Caco-2 (cell line): ENCODE measurements at regions not wholly inside any gene's neighbourhood (a gene's known extent, or its start where the extent isn't known, plus 50 kb on each side); places are given as distances from the start of the nearest gene placed in this dataset.

Experiments used
- BruUV-seq: library from RNA; stranded (reverse); fragments of 400-500 nt; replicated peaks from 2 replicates; lab custom pipeline; 2021; lab: Mats Ljungman, UMichigan
- CTCF ChIA-PET: fragments of 300-600 bp; sonication (Branson Sonifier 250); formaldehyde crosslinking; loops from one replicate; lab custom pipeline; 2022; ENCODE audit warnings: antibody characterized with exemption; lab: Charles Lee
- POLR2A ChIA-PET: fragments of 300-600 bp; sonication (Branson Sonifier 250); formaldehyde crosslinking; loops from one replicate; lab custom pipeline; 2022; ENCODE audit warnings: antibody characterized with exemption; lab: Charles Lee
- DNase-seq, 2 experiments: peaks; one replicate each; pipeline versions ENCODE4 v3.0.0 to v3.0.0-alpha.2; 2020 to 2022
- H3K27me3 ChIP-seq: replicated peaks from 2 replicates; pipeline ENCODE4 v1.6.0; 2011; ENCODE audit warnings: low read length; ENCODE audit not compliant: control insufficient read depth, insufficient read depth
- H3K36me3 ChIP-seq: 2 replicates; pipeline ENCODE4 v1.5.1; 2011; ENCODE audit warnings: low read length; ENCODE audit not compliant: control insufficient read depth, insufficient read depth
- H3K4me1 ChIP-seq: fragments of 250-450 bp; sonication (Bioruptor Pico); 2 replicates; pipeline ENCODE4 v1.5.1; 2020; ENCODE audit warnings: mild to moderate bottlenecking
- H3K4me3 ChIP-seq: 2 replicates; pipeline ENCODE4 v1.5.1; 2011; ENCODE audit warnings: low read depth, mild to moderate bottlenecking, control low read depth, low read length
- H3K9me3 ChIP-seq: fragments of 250-450 bp; sonication (Bioruptor Pico); 2 replicates; pipeline ENCODE4 v1.5.1; 2020; ENCODE audit warnings: mild to moderate bottlenecking, moderate library complexity
- H3K27ac Mint-ChIP-seq: one replicate; pipeline ENCODE4 v1.8.0; 2022; ENCODE audit warnings: mixed read lengths; ENCODE audit not compliant: unreplicated experiment
- H3K27me3 Mint-ChIP-seq: one replicate; pipeline ENCODE4 v1.8.0; 2022; ENCODE audit warnings: mixed read lengths; ENCODE audit not compliant: insufficient read depth, unreplicated experiment
- H3K36me3 Mint-ChIP-seq: one replicate; pipeline ENCODE4 v1.8.0; 2022; ENCODE audit warnings: mild to moderate bottlenecking, mixed read lengths; ENCODE audit not compliant: insufficient read depth, unreplicated experiment
- H3K4me1 Mint-ChIP-seq: one replicate; pipeline ENCODE4 v1.8.0; 2022; ENCODE audit warnings: low read depth, mixed read lengths; ENCODE audit not compliant: unreplicated experiment
- H3K4me3 Mint-ChIP-seq: one replicate; pipeline ENCODE4 v1.8.0; 2022; ENCODE audit warnings: mild to moderate bottlenecking, moderate library complexity, mixed read lengths; ENCODE audit not compliant: unreplicated experiment
- H3K9me3 Mint-ChIP-seq: one replicate; pipeline ENCODE4 v1.8.0; 2022; ENCODE audit warnings: mixed read lengths; ENCODE audit not compliant: unreplicated experiment
- intact Hi-C: fragments of 100-400 bp; cut with micrococcal nuclease; formaldehyde crosslinking; loops from one replicate; pipeline ENCODE4 v1.10.0; 2022; ENCODE audit not compliant: unreplicated experiment
- TF ChIP-seq, protein P1 (sequence below), 2 experiments: fragments of 200-600 bp in 1 of 2; IDR thresholded peaks; 1 replicate in 1 of 2; 2 replicates in 1 of 2; pipeline versions ENCODE4 v1.5.1 to v1.8.0; 2011 to 2022; ENCODE audit warnings: antibody characterized with exemption in 1 of 2, control low read depth in 1 of 2, inconsistent platforms in 1 of 2, low read depth in 1 of 2, low read length in 1 of 2, mild to moderate bottlenecking in 1 of 2, moderate library complexity in 1 of 2; ENCODE audit not compliant: insufficient read depth in 1 of 2, severe bottlenecking in 1 of 2, unreplicated experiment in 1 of 2

DNA sequence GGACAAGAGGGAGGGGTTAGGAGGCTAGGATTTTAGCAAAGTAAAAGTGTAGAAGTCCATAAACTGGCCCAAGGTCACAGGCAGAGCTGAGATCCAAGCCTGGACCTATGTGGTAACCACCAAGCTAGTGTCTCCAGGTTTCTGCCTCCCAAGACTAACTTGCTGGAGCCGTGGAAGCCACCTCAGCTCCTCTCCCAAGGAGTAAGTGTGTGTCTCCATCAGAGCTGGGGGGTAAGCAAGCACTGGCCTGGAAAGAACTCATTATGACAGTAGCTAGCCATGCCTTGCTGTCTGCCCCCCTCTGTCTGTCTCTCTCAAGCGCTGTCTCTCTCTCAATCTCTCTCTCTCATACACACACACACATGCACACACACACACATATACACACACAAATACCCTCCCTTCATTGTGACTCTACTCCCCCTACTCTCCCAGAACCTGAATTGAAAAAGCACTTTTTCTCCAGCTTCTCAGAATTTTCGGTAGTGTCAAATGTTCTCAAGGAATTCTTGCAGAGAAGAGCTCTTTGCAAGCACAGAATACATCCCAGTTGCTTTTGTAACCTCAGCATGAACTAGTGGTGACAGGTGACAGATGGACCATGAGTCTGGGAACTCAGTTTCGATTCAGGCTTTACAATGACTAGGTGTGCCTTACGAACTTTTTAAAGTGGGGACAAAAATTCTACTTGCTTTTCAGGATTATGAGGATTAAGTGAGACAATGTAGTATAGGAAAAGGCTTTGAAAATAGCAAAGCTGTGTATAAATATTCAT lies 238.0 kb upstream of the FGGY start:
- peaks cover 11% of the 10 kb centered on the region for H3K4me1 Mint-ChIP-seq
- H3K27me3 Mint-ChIP-seq: no peaks in the 10 kb centered on the region
- ChIA-PET POLR2A (no interaction called here), CTCF (no interaction called here)
- Histone ChIP-seq H3K36me3 (no peaks in the 10 kb centered on the region), H3K9me3 (no peaks in the 10 kb centered on the region), H3K4me3 (no peak overlapping the region), H3K27me3 (no peaks in the 10 kb centered on the region), H3K4me1 (peaks cover 8% of the 10 kb centered on the region; the same call in 1 of the 2 replicates)
- intact Hi-C loops: no loop called here
- H3K27ac Mint-ChIP-seq: no peak overlapping the region
- no peak for DNase-seq
- no peaks in the 10 kb centered on the region for H3K36me3 Mint-ChIP-seq
- TF ChIP-seq, protein P1, sequence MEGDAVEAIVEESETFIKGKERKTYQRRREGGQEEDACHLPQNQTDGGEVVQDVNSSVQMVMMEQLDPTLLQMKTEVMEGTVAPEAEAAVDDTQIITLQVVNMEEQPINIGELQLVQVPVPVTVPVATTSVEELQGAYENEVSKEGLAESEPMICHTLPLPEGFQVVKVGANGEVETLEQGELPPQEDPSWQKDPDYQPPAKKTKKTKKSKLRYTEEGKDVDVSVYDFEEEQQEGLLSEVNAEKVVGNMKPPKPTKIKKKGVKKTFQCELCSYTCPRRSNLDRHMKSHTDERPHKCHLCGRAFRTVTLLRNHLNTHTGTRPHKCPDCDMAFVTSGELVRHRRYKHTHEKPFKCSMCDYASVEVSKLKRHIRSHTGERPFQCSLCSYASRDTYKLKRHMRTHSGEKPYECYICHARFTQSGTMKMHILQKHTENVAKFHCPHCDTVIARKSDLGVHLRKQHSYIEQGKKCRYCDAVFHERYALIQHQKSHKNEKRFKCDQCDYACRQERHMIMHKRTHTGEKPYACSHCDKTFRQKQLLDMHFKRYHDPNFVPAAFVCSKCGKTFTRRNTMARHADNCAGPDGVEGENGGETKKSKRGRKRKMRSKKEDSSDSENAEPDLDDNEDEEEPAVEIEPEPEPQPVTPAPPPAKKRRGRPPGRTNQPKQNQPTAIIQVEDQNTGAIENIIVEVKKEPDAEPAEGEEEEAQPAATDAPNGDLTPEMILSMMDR (IDR thresholded peaks at IDR 0.05; ENCODE audit: insufficient read depth in 1 of 2, low read depth in 1 of 2, low read length in 1 of 2, severe bottlenecking in 1 of 2, unreplicated experiment in 1 of 2): no peak
- BruUV-seq: no TSS peak
- no peaks in the 10 kb centered on the region for H3K9me3 Mint-ChIP-seq
- no peak overlapping the region for H3K4me3 Mint-ChIP-seq

DNA sequence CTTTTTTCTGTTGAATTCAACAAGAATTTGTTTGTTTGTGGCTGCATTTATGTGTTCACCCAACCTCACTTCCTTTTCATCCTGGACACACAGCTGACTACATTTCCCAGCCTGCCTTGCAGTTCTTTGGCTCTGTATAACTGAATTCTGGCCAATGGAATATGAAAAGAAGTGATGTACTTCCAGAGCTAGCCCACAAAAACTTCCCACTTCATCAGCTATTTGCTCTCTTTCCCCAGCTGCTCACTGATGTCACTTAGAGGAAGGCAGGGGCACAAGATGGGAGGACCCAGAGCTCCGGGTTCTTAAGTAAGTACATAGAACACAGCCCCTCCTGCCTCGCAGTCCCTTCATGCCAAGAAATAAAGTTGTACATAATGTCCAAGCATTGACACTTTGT lies 235.0 kb upstream of the FGGY start:
- H3K36me3 Mint-ChIP-seq: no peaks in the 10 kb centered on the region
- H3K9me3 Mint-ChIP-seq: no peaks in the 10 kb centered on the region
- CTCF ChIA-PET: no interaction called here
- BruUV-seq: no TSS peak
- no peak overlapping the region for H3K27ac Mint-ChIP-seq
- POLR2A ChIA-PET: no interaction called here
- no peak overlapping the region for H3K4me3 Mint-ChIP-seq
- Histone ChIP-seq H3K36me3 (no peaks in the 10 kb centered on the region), H3K9me3 (no peaks in the 10 kb centered on the region), H3K4me3 (no peak overlapping the region), H3K4me1 (peaks cover 8% of the 10 kb centered on the region; the same call in 1 of the 2 replicates), H3K27me3 (no peaks in the 10 kb centered on the region)
- H3K27me3 Mint-ChIP-seq: no peaks in the 10 kb centered on the region
- intact Hi-C loops: no loop called here
- peaks cover 11% of the 10 kb centered on the region for H3K4me1 Mint-ChIP-seq
- DNase-seq: no peak
- TF ChIP-seq, protein P1 (IDR thresholded peaks at IDR 0.05; ENCODE audit: insufficient read depth in 1 of 2, low read depth in 1 of 2, low read length in 1 of 2, severe bottlenecking in 1 of 2, unreplicated experiment in 1 of 2): no peak

DNA sequence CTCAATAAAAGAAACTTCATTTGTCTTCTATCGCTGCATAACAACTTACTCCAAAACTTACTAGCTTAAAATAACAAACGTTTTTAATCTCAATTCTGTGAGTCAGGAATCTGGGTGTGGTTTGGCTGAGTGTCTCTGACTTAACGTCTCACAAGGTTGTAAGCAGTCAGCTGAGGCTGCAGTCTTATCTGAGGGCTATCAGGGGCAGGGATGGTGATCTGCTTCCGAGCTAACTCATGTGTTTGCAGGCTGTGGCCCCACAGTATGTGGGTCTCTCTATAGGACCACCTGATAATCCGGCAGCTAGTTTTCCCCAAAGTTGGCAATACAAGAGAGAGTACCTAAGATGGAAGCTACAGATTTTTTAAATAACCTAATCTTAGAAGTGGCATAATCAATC lies 234.2 kb upstream of the FGGY start:
- Histone ChIP-seq H3K27me3 (no peaks in the 10 kb centered on the region), H3K4me3 (no peak overlapping the region), H3K9me3 (no peaks in the 10 kb centered on the region), H3K4me1 (peaks cover 8% of the 10 kb centered on the region; the same call in 1 of the 2 replicates), H3K36me3 (no peaks in the 10 kb centered on the region)
- DNase-seq: no peak
- BruUV-seq: no TSS peak
- intact Hi-C loops: no loop called here
- H3K27ac Mint-ChIP-seq: no peak overlapping the region
- ChIA-PET POLR2A (no interaction called here), CTCF (no interaction called here)
- no peak overlapping the region for H3K4me3 Mint-ChIP-seq
- no peaks in the 10 kb centered on the region for H3K36me3 Mint-ChIP-seq
- no peaks in the 10 kb centered on the region for H3K9me3 Mint-ChIP-seq
- H3K4me1 Mint-ChIP-seq: peaks cover 9% of the 10 kb centered on the region
- TF ChIP-seq, protein P1 (IDR thresholded peaks at IDR 0.05; ENCODE audit: insufficient read depth in 1 of 2, low read depth in 1 of 2, low read length in 1 of 2, severe bottlenecking in 1 of 2, unreplicated experiment in 1 of 2): no peak
- no peaks in the 10 kb centered on the region for H3K27me3 Mint-ChIP-seq
